GM12892 (cell line): ENCODE measurements at regions not wholly inside any gene's neighbourhood (a gene's known extent, or its start where the extent isn't known, plus 50 kb on each side); places are given as distances from the start of the nearest gene placed in this dataset.

Experiments
- DNase-seq: peaks from one replicate; pipeline ENCODE4 v3.0.0; 2011; ENCODE audit not compliant: insufficient read length
- FAIRE-seq: peaks from 2 replicates; lab custom pipeline; 2011; peaks lifted over from hg19 to GRCh38; lab: Jason Lieb, UNC
- POLR2A ChIP-seq: IDR thresholded peaks from 2 replicates; pipeline ENCODE4 v1.6.1; 2011; ENCODE audit warnings: low read depth, low read length, control low read depth
- POLR2AphosphoS5 ChIP-seq: IDR thresholded peaks from 2 replicates; pipeline ENCODE4 v1.6.1; 2011; ENCODE audit warnings: low read depth, low read length, control low read depth
- TAF1 ChIP-seq: IDR thresholded peaks from 2 replicates; pipeline ENCODE4 v1.6.1; 2011; ENCODE audit warnings: low read depth, mild to moderate bottlenecking, control low read depth, low read length, borderline replicate concordance

DNA sequence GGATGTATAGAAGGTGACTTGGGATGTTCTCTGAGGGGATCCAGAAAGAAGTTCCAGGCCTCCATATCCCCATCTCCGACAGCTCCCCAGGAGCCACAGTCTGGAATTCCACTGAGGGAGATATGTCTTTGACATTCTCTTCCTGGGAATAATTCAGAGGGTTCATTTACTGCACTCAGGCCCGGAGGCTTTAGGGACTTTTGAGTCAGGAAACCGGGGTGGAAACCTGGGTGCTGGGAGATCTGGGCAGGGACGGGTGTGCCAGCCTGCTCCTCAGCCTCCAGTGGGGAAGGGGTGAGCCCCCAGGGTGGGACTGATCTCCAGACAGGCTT, 147.7 kb downstream of the SMAD6 start:
- no peak for FAIRE-seq
- TF ChIP-seq POLR2A: no peak
- no peak for TF ChIP-seq TAF1
- TF ChIP-seq POLR2AphosphoS5: no peak
- no peak for DNase-seq

GRCh38 chr15:66850078-66850991, 148.3 kb downstream of the SMAD6 start:
- FAIRE-seq (no peak), DNase-seq (no peak)
- TF ChIP-seq TAF1 (no peak), POLR2AphosphoS5 (no peak), POLR2A (no peak)

GRCh38 chr15:66850996-66851310, 148.9 kb downstream of the SMAD6 start:
- FAIRE-seq: no peak
- DNase-seq: no peak
- TF ChIP-seq TAF1 (no peak), POLR2A (no peak), POLR2AphosphoS5 (no peak)

- TF ChIP-seq POLR2AphosphoS5: no peak
- TF ChIP-seq POLR2A: no peak
- no peak for TF ChIP-seq TAF1
- DNase-seq (peak; percentile 96), FAIRE-seq (no peak)
Observed at GRCh38 chr15:66851311-66852063, 149.5 kb downstream of the SMAD6 start.

GRCh38 chr15:66852064-66852905, 150.2 kb downstream of the SMAD6 start:
- no peak for TF ChIP-seq POLR2A
- TF ChIP-seq POLR2AphosphoS5: no peak
- no peak for TF ChIP-seq TAF1
- no peak for FAIRE-seq
- no peak for DNase-seq

DNA sequence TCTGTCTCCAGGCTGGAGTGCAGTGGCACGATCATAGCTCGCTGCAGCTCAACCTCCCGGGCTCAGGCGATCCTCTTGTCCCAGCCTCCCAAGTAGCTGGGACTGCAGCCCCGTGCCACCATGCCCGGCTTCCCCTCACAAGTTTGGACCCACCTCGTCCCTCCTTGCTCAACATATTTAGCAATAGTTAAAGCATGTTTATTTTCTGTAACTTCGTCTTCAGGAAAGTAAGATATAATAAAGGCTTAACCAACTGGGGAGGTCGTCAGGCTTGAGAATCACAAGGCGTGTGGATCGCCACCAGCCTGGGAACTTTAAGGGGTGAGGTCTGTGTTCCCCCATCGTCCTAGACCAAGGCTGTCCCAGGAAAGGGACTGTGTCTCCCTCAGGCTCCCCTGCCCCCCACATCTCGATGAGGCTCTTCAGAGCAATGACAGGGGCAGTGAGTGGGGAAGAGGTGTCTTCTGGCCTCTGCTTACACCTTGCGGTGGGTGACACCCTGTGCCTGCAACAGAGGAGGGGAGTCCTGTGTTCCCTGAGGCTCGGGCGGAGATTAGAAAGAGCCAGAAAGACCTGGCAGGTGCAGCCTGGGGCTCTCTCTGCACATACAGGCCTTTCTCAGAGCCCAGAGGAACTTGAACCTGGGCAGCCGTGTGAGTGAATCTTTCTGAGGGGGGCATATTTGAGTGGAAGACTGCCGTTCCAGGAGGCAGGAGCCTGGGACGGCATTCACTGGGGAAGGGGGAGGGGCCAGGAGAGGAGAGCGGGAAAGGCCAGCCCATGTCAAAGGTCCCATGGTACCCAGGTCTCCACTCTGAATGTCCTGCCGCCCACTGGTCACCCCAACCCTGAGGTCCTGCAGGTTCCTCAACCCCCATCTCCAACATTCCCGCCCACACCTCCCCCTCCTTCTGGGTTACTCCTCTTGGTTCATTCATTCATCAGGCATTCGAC, 152.3 kb downstream of the SMAD6 start:
- no peak for FAIRE-seq
- DNase-seq: no peak
- TF ChIP-seq POLR2AphosphoS5: no peak
- no peak for TF ChIP-seq POLR2A
- TF ChIP-seq TAF1: no peak

DNA sequence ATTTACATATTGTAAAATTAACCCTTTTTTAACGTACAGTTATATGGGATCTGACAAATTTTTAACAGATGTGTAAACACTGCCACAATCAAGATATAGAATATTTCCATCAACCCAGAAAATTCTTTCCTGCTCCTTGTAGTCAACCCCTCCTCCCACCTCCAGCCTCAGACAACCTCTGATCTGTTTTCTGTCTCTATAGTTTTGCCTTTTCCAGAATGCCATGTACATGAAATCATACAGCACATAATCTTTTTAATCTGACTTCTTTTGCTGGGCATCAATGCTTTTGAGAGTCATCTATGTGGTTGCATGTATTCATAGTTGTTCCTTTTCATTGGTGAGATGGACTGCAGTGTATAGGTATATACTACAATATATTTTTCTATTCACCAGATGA, 153.0 kb downstream of the SMAD6 start:
- DNase-seq (no peak), FAIRE-seq (no peak)
- TF ChIP-seq POLR2A (no peak), POLR2AphosphoS5 (no peak), TAF1 (no peak)

GRCh38 chr15:66857694-66858093, 155.7 kb downstream of the SMAD6 start:
- TF ChIP-seq POLR2AphosphoS5 (no peak), POLR2A (no peak), TAF1 (no peak)
- DNase-seq (no peak), FAIRE-seq (no peak)

GRCh38 chr15:66858423-66859207, 156.6 kb downstream of the SMAD6 start:
- FAIRE-seq: no peak
- no peak for DNase-seq
- TF ChIP-seq TAF1 (no peak), POLR2AphosphoS5 (no peak), POLR2A (no peak)

GRCh38 chr15:66859688-66860253, 157.7 kb downstream of the SMAD6 start:
- FAIRE-seq: no peak
- no peak for DNase-seq

More at GRCh38 chr15:66859688-66860253, 157.7 kb downstream of the SMAD6 start:
- TF ChIP-seq POLR2AphosphoS5: no peak
- TF ChIP-seq TAF1: no peak
- TF ChIP-seq POLR2A: no peak
